GM13977 (cell line): ENCODE measurements at regions not wholly inside any gene's neighbourhood (a gene's known extent, or its start where the extent isn't known, plus 50 kb on each side); places are given as distances from the start of the nearest gene placed in this dataset.
"Not testable (repeated sequence)": the region's sequence is repeated elsewhere in the genome, so short reads cannot be mapped to it uniquely, and the experiment has no call there.

Source experiments
- DNase-seq: peaks from one replicate; pipeline ENCODE4 v3.0.0; 2012; ENCODE audit warnings: low spot score
- in situ Hi-C: fragments of 300-500 bp; cut with MboI; formaldehyde crosslinking; loops from one replicate; pipeline ENCODE4 v1.12.0; 2022; ENCODE audit warnings: low sequenced_read_pairs, low pct_unique_long_range_greater_than_20kb, mixed read lengths, inconsistent platforms; ENCODE audit not compliant: unreplicated experiment
- TF ChIP-seq, protein P1 (sequence below): IDR thresholded peaks from 2 replicates; pipeline ENCODE4 v1.5.1; 2012; ENCODE audit warnings: mild to moderate bottlenecking, control low read depth; ENCODE audit not compliant: insufficient read depth; ENCODE audit errors: extremely low read depth, missing control alignments

- no peak for DNase-seq
- in situ Hi-C loops = loop anchor here (25.0 kb wide), 1 partner anchor 269 kb away; no protein-coding TSS in a partner anchor
- TF ChIP-seq, protein P1, sequence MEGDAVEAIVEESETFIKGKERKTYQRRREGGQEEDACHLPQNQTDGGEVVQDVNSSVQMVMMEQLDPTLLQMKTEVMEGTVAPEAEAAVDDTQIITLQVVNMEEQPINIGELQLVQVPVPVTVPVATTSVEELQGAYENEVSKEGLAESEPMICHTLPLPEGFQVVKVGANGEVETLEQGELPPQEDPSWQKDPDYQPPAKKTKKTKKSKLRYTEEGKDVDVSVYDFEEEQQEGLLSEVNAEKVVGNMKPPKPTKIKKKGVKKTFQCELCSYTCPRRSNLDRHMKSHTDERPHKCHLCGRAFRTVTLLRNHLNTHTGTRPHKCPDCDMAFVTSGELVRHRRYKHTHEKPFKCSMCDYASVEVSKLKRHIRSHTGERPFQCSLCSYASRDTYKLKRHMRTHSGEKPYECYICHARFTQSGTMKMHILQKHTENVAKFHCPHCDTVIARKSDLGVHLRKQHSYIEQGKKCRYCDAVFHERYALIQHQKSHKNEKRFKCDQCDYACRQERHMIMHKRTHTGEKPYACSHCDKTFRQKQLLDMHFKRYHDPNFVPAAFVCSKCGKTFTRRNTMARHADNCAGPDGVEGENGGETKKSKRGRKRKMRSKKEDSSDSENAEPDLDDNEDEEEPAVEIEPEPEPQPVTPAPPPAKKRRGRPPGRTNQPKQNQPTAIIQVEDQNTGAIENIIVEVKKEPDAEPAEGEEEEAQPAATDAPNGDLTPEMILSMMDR = no peak
Measured at GRCh38 chr5:36418152-36418979, 116.7 kb upstream of the RANBP3L start.

DNA sequence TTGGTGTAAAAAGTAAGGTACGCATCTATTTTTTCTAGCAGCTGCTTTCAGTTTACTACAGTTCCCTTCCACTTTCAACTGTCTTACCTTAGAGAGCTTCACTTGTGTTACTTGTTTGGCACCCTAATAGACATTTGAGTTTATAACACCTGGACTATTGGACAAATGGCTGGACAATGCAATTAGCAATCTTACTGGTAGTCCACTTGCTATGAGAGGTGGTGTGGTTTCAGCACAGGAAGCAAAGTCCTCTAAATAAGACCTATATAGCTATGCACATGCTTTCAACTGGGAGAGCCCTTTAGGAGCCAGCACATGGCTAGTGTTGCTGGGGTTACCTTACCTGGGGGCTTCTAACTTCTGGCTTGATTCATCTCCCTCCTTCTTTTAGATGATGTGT lies 119.6 kb upstream of the RANBP3L start:
- no peak for DNase-seq
- in situ Hi-C loops = loop anchor here (25.0 kb wide), 1 partner anchor 266 kb away; no protein-coding TSS in a partner anchor
- TF ChIP-seq, protein P1 = no peak

GRCh38 chr5:36422952-36423351 lies 121.2 kb upstream of the RANBP3L start:
- TF ChIP-seq, protein P1 = no peak
- in situ Hi-C loops = loop anchor here (25.0 kb wide), 1 partner anchor 264 kb away; no protein-coding TSS in a partner anchor
- DNase-seq = no peak

GRCh38 chr5:36423578-36424307 lies 122.0 kb upstream of the RANBP3L start:
- TF ChIP-seq, protein P1 = no peak
- in situ Hi-C loops = loop anchor here (25.0 kb wide), 1 partner anchor 264 kb away; no protein-coding TSS in a partner anchor
- no peak for DNase-seq

DNA sequence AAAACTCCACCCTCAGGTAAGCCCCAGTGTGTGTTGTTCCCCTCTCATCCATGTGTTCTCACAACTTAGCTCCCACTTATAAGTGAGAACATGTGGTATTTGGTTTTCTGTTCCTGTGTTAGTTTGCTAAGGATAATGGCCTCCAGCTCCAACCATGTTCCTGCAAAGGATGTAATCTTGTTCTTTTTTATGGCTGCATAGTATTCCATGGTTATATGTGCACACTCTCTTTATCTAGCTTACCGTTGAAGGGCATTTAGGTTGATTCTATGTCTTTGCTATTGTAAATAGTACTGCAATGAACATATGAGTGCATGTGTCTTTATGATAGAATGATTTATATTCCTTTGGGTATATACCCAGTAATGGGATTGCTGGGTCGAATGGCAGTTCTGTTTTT lies 124.4 kb upstream of the RANBP3L start:
- in situ Hi-C loops, DNase-seq: not testable (repeated sequence)

DNA sequence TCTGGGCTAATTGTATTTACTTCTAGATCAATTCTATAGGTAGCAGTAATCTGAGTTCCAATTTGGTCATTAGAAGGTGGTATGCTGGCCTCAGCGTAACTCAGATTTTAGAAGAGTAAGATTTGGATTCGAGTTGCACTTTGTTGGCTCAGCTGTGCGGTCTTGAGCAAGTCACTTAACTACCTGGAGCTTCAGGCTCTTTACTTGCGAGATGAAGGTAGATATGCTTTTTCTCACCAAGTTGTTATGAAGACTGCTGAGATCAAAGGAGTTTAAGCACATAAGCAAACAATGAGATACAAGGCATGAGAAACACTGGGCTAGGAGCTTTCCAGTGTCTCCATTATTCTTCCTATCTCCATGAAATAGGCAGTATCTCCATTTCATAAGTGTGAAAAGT lies 133.8 kb upstream of the RANBP3L start:
- DNase-seq = no peak
- TF ChIP-seq, protein P1 = no peak
- in situ Hi-C loops = no loop called here

DNA sequence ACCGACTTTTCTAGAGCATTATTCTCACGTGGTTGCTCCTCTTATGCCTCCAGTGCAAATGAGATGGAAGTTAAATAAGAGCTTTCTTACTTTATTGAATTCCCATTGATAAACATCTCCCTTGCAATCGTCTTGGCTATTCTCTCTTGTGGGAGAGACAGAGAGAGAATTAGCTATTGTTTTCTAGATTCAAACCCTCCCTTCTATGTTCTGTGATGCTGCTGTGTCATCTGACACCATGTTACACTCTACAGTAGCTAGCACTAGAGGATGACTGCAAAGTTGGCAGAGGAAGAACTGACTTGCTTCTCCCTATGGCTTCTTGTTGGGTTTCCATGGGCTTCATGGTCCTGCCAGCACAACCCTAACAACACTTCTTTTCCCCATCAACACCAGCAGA lies 134.6 kb upstream of the RANBP3L start:
- in situ Hi-C loops = no loop called here
- TF ChIP-seq, protein P1 = no peak
- no peak for DNase-seq
